SK-N-SH (cell line): ENCODE measurements at regions not wholly inside any gene's neighbourhood (a gene's known extent, or its start where the extent isn't known, plus 50 kb on each side); places are given as distances from the start of the nearest gene placed in this dataset.

Experiments used
- CTCF ChIA-PET: fragments of 300-600, 350-600 bp; formaldehyde crosslinking; extraction: SDS; loops from one replicate; lab custom pipeline; 2021; lab: Yijun Ruan, JAX
- POLR2A ChIA-PET: fragments of 350-600 bp; sonication (Branson Sonifier 250); formaldehyde crosslinking; extraction: SDS; loops from one replicate; lab custom pipeline; 2020; ENCODE audit warnings: antibody characterized with exemption, inconsistent platforms; lab: Yijun Ruan, JAX
- DNase-seq: peaks from one replicate; pipeline ENCODE4 v3.0.0; 2012
- H2AFZ ChIP-seq: fragments of 200-600 bp; sonication (generic); 2 replicates; pipeline ENCODE4 v1.8.1; 2016; ENCODE audit warnings: antibody characterized with exemption, mild to moderate bottlenecking, low read depth
- H3F3A ChIP-seq: fragments of 200-600 bp; sonication (generic); replicated peaks from 2 replicates; pipeline ENCODE3; 2016; ENCODE audit warnings: antibody characterized with exemption, mild to moderate bottlenecking; ENCODE audit not compliant: insufficient read depth
- H3K27ac ChIP-seq, 2 experiments: fragments of 200-500 bp in 1 of 2; fragments of 200-600 bp in 1 of 2; sonication (Bioruptor generic) in 1 of 2; sonication (generic), shearing (Covaris generic) in 1 of 2; 2 replicates each; pipeline versions ENCODE4 v1.5.1 to v1.6.1; 2014 to 2016; ENCODE audit warnings: low read depth in 2 of 2, inconsistent platforms in 1 of 2, low read length in 1 of 2, mild to moderate bottlenecking in 1 of 2, mixed read lengths in 1 of 2
- H3K27me3 ChIP-seq: fragments of 200-600 bp; sonication (generic), shearing (Covaris generic); 2 replicates; pipeline ENCODE4 v1.6.1; 2016; ENCODE audit warnings: mixed run types; ENCODE audit not compliant: insufficient read depth
- H3K36me3 ChIP-seq, 2 experiments: fragments of 200-500 bp in 1 of 2; fragments of 200-600 bp in 1 of 2; sonication (Bioruptor generic) in 1 of 2; sonication (generic) in 1 of 2; replicated peaks in 1 of 2; 2 replicates each; pipeline versions ENCODE3 to v1.5.1; 2014 to 2016; ENCODE audit warnings: low read length in 1 of 2, mild to moderate bottlenecking in 1 of 2; ENCODE audit not compliant: insufficient read depth in 2 of 2, control insufficient read depth in 1 of 2
- H3K4me1 ChIP-seq, 2 experiments: fragments of 200-500 bp in 1 of 2; fragments of 200-600 bp in 1 of 2; sonication (Bioruptor generic) in 1 of 2; sonication (generic), shearing (Covaris generic) in 1 of 2; 2 replicates each; pipeline versions ENCODE4 v1.5.1 to v1.6.1; 2014 to 2016; ENCODE audit warnings: low read depth in 1 of 2, low read length in 1 of 2, mixed run types in 1 of 2; ENCODE audit not compliant: insufficient read depth in 2 of 2, control insufficient read depth in 1 of 2
- H3K4me2 ChIP-seq: fragments of 200-600 bp; sonication (generic), shearing (Covaris generic); 2 replicates; pipeline ENCODE4 v1.6.1; 2017; ENCODE audit warnings: mixed run types
- H3K4me3 ChIP-seq, 2 experiments: fragments of 200-500 bp in 1 of 2; fragments of 200-600 bp in 1 of 2; sonication (Bioruptor generic) in 1 of 2; sonication (generic), shearing (Covaris generic) in 1 of 2; 2 replicates each; pipeline versions ENCODE4 v1.5.1 to v1.8.1; 2014 to 2016; ENCODE audit warnings: low read depth in 2 of 2, inconsistent platforms in 1 of 2, low read length in 1 of 2, mild to moderate bottlenecking in 1 of 2, mixed read lengths in 1 of 2, moderate library complexity in 1 of 2
- H3K79me2 ChIP-seq: fragments of 200-600 bp; sonication (generic); 2 replicates; pipeline ENCODE4 v1.8.1; 2017; ENCODE audit warnings: mild to moderate bottlenecking; ENCODE audit not compliant: insufficient read depth
- H3K9ac ChIP-seq: fragments of 200-600 bp; sonication (generic); 2 replicates; pipeline ENCODE4 v1.6.1; 2017; ENCODE audit warnings: mixed run types
- H3K9me2 ChIP-seq: fragments of 200-600 bp; sonication (generic); 2 replicates; pipeline ENCODE4 v1.6.1; 2017; ENCODE audit warnings: mixed run types
- H3K9me3 ChIP-seq: fragments of 200-600 bp; sonication (generic); 2 replicates; pipeline ENCODE4 v1.6.1; 2017; ENCODE audit warnings: mixed run types, mild to moderate bottlenecking, moderate library complexity
- H4K20me1 ChIP-seq: fragments of 200-600 bp; sonication (generic); 2 replicates; pipeline ENCODE4 v1.6.1; 2017; ENCODE audit warnings: mild to moderate bottlenecking, mixed run types; ENCODE audit not compliant: insufficient read depth
- CHD2 ChIP-seq: fragments of 150-350 bp; IDR thresholded peaks from 2 replicates; pipeline ENCODE4 v1.6.1; 2018; ENCODE audit warnings: low read length; ENCODE audit not compliant: partially characterized antibody
- EP300 ChIP-seq, 2 experiments: IDR thresholded peaks; 2 replicates each; pipeline versions ENCODE4 v1.4.0 to v1.6.1; 2012; ENCODE audit warnings: borderline replicate concordance in 1 of 2, low read depth in 1 of 2, low read length in 1 of 2
- EZH2phosphoT487 ChIP-seq: fragments of 200-600 bp; sonication (generic); IDR thresholded peaks from 2 replicates; pipeline ENCODE4 v1.6.1; 2017; ENCODE audit warnings: low read depth, mixed run types, mild to moderate bottlenecking, antibody characterized with exemption, moderate library complexity, borderline replicate concordance
- GABPA ChIP-seq: IDR thresholded peaks from 2 replicates; pipeline ENCODE4 v1.4.0; 2012; ENCODE audit warnings: low read depth, mild to moderate bottlenecking
- JUND ChIP-seq: IDR thresholded peaks from 2 replicates; pipeline ENCODE4 v1.4.0; 2012
- MEF2A ChIP-seq: IDR thresholded peaks from 2 replicates; pipeline ENCODE4 v1.4.0; 2012; ENCODE audit warnings: low read depth, borderline replicate concordance
- NFIC ChIP-seq: IDR thresholded peaks from 2 replicates; pipeline ENCODE4 v1.4.0; 2012; ENCODE audit warnings: borderline replicate concordance
- PBX3 ChIP-seq: IDR thresholded peaks from 2 replicates; pipeline ENCODE4; 2012
- POLR2AphosphoS5 ChIP-seq: IDR thresholded peaks from 2 replicates; pipeline ENCODE4 v1.6.1; 2012; ENCODE audit warnings: low read depth, low read length
- RAD21 ChIP-seq: IDR thresholded peaks from 2 replicates; pipeline ENCODE4 v1.6.1; 2012; ENCODE audit warnings: mild to moderate bottlenecking, low read length
- RCOR1 ChIP-seq: fragments of 150-350 bp; IDR thresholded peaks from 2 replicates; pipeline ENCODE4 v1.6.1; 2017; ENCODE audit warnings: antibody characterized with exemption, low read length
- REST ChIP-seq: IDR thresholded peaks from 2 replicates; pipeline ENCODE4 v1.6.1; 2012; ENCODE audit warnings: mild to moderate bottlenecking, low read depth, low read length, moderate library complexity
- RXRA ChIP-seq: IDR thresholded peaks from 2 replicates; pipeline ENCODE4 v1.4.0; 2012; ENCODE audit warnings: low read depth, mild to moderate bottlenecking, borderline replicate concordance
- TCF12 ChIP-seq: IDR thresholded peaks from 2 replicates; pipeline ENCODE4 v1.4.0; 2012
- TEAD4 ChIP-seq: IDR thresholded peaks from 2 replicates; pipeline ENCODE4 v1.4.0; 2012; ENCODE audit warnings: mild to moderate bottlenecking, borderline replicate concordance; ENCODE audit not compliant: insufficient read depth
- YY1 ChIP-seq: IDR thresholded peaks from 2 replicates; pipeline ENCODE4 v1.4.0; 2012; ENCODE audit warnings: low read depth, mild to moderate bottlenecking
- ZBTB33 ChIP-seq: IDR thresholded peaks from 2 replicates; pipeline ENCODE4 v1.4.0; 2012; ENCODE audit warnings: low read depth, borderline replicate concordance
- WGBS: methylation state at CpG from one replicate; pipeline ENCODE4 v1.1.6; 2017; ENCODE audit warnings: low lambda C conversion rate; 5-methylcytosine and 5-hydroxymethylcytosine counted together

- H3K79me2 ChIP-seq = no peaks in the 10 kb centered on the region
- no peak for DNase-seq
- no peak overlapping the region for H3K9ac ChIP-seq
- CTCF ChIA-PET = no interaction called here
- H3K9me3 ChIP-seq = no peaks in the 10 kb centered on the region
- TF ChIP-seq TCF12 (no peak), ZBTB33 (no peak), PBX3 (no peak), RCOR1 (no peak), CHD2 (no peak), TEAD4 (no peak), GABPA (no peak), RAD21 (no peak), EP300 (IDR thresholded peaks at IDR 0.05; ENCODE audit: borderline replicate concordance in 1 of 2, low read depth in 1 of 2, low read length in 1 of 2) (no peak), RXRA (no peak), POLR2AphosphoS5 (no peak), JUND (no peak), NFIC (no peak), YY1 (no peak)
- TF ChIP-seq, all 33 proteins: peak for 0
- H3K36me3 ChIP-seq = no peaks in the 10 kb centered on the region
- no peak overlapping the region for H3K4me3 ChIP-seq
- no peaks in the 10 kb centered on the region for H3K4me1 ChIP-seq
- POLR2A ChIA-PET = no interaction called here
- WGBS = 6% methylated on average over 1 of the region's 1 CpG
- H3F3A ChIP-seq = no peaks in the 10 kb centered on the region
- H4K20me1 ChIP-seq = no peaks in the 10 kb centered on the region
- H3K27me3 ChIP-seq = 0 out of 2 replicates have a peak, but pooled peaks cover 7% of the 10 kb centered on the region
- no peak overlapping the region for H3K27ac ChIP-seq
- H2AFZ ChIP-seq = no peak overlapping the region
- H3K4me2 ChIP-seq = no peak overlapping the region
- no peaks in the 10 kb centered on the region for H3K9me2 ChIP-seq
Measured at GRCh38 chr9:109682227-109682626, 97.8 kb upstream of the PALM2AKAP2 start.

GRCh38 chr9:109683521-109683920, 96.5 kb upstream of the PALM2AKAP2 start:
- DNase-seq = no peak

More at GRCh38 chr9:109683521-109683920, 96.5 kb upstream of the PALM2AKAP2 start:
- H3K4me2 ChIP-seq = no peak overlapping the region
- H3K79me2 ChIP-seq = no peaks in the 10 kb centered on the region
- no peak overlapping the region for H3K9ac ChIP-seq
- no peak for TF ChIP-seq MEF2A
- TF ChIP-seq EZH2phosphoT487 = no peak
- TF ChIP-seq REST = no peak
- no peak for TF ChIP-seq CHD2
- H2AFZ ChIP-seq = no peak overlapping the region
- no peak overlapping the region for H3K4me3 ChIP-seq
- no peaks in the 10 kb centered on the region for H3K36me3 ChIP-seq
- 0 out of 2 replicates have a peak, but pooled peaks cover 7% of the 10 kb centered on the region for H3K27me3 ChIP-seq
- no peaks in the 10 kb centered on the region for H3K4me1 ChIP-seq
- POLR2A ChIA-PET = no interaction called here
- H3K27ac ChIP-seq = no peak overlapping the region
- CTCF ChIA-PET = no interaction called here
- H3K9me2 ChIP-seq = no peaks in the 10 kb centered on the region
- no peaks in the 10 kb centered on the region for H4K20me1 ChIP-seq
- H3K9me3 ChIP-seq = no peaks in the 10 kb centered on the region
- H3F3A ChIP-seq = no peaks in the 10 kb centered on the region
- 12% methylated on average over 3 of the region's 3 CpGs for WGBS
